Activated CD4-positive, alpha-beta T cell treated with anti-CD3 and anti-CD28 coated beads, Interleukin-2, amount 50 U/mL, for 16 hours (primary cell): ENCODE measurements at regions not wholly inside any gene's neighbourhood (a gene's known extent, or its start where the extent isn't known, plus 50 kb on each side); places are given as distances from the start of the nearest gene placed in this dataset.

Experiments
- DNase-seq: peaks from one replicate; pipeline ENCODE4 v3.0.0-alpha.2; 2020

DNA sequence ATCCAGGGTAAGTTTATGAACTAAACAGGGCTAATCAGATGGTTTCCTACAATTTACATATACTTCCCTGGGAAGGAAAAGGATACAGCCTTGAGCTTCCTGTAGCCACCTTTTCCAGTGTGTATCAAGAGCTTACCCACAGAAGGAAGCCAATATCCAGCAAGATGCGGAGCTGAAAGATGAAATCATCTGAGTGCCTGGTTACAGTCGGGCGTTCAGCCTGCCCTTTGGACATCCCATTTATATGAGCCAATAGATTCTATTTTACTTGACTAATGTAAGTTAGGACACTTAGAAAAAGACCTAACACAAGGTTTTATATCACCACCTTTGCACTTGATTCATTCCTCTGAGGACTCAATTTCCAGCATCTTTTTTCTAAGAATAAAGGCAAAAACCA is 108.2 kb downstream of the UCHL5 start:
- DNase-seq = no peak

- no peak for DNase-seq
Observed at GRCh38 chr1:192951691-192952460, 107.3 kb downstream of the UCHL5 start.

DNA sequence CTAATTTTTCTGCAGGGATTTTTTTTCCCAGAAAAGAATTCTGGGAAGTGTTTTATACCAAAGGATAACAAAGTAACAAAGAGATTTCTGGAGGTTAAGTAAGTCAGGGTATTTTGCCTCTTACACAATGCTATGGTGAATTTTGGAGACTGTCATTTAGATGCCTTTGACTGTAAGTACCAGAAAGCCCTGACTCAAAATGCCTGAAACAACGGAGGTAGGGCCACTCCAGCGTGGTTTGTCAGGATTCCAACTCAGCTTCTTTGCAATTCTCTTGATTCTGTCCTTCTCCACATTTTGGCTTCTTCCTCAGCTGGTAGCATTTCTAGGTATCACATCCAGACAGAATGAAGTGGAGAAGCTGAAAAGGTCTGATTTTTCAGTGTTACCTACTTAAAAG is 106.5 kb downstream of the UCHL5 start:
- no peak for DNase-seq

GRCh38 chr1:192954705-192955265 is 104.4 kb downstream of the UCHL5 start:
- DNase-seq = no peak

- no peak for DNase-seq
Observed at GRCh38 chr1:192958350-192958749, 100.8 kb downstream of the UCHL5 start.

DNA sequence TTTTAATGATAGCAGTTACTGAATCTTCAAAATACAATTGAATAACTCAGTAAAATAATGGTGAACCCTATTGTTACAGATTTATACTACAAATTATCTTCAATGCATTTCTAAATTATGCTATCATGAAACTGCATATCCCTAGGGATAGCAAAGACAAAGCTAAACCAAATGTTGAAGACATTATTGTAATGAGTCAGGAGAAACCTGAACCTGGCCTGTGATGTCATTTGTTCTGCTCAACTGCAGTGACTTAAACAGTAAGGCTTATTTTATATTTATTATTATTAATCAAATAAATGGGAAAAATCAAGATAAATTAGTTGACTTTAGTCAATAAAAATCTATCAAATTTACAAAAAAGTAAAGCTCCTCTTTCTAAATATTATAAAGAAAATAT is 100.3 kb downstream of the UCHL5 start:
- DNase-seq = no peak

GRCh38 chr1:192959657-192960186 is 99.4 kb downstream of the UCHL5 start:
- no peak for DNase-seq
